ENCODE measurements at regions not wholly inside any gene's neighbourhood (a gene's known extent, or its start where the extent isn't known, plus 50 kb on each side); places are given as distances from the start of the nearest gene placed in this dataset.
A peak's percentile ranks its signal among the peaks of the same experiment; 100 is the strongest.

DNA sequence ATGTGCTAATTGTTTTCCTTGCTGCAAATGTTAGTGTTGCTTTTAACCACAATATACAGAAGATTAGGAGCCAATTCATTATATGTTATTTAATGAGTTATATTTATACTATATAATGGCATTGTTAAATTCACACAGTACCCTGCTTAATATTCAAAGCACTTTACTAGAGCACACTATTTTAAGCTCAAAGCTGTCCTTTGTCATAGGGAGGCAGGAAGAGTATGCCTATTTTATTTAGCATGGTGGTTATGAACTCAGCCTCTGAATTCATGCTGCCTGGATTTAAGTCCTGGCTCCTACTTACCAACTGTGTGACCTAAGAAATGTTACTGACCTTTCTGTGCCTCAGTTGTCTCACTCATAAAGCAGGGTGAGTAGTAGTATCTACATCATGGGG, 80.5 kb downstream of the FASTKD2 start:
- DNase-seq: no peak

DNA sequence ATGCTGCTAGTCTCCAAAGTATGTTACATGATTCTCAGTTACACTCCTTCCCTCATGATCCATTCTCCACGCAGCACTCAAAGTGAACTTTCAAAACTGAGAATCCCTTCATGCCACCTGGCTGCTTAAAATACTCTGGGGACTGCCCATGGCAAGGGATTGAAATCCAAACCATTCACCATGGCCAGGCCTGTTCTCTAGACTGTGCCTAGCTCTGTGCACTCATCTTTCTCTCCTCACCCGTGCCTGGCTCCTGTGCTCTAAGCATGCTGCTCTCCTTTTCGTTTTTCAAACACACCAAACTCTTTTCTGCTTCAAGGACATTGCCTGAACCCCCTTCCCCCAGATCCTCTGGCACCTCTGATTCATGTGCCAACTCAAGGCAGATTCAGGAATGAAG, 80.9 kb downstream of the FASTKD2 start:
- no peak for DNase-seq

DNA sequence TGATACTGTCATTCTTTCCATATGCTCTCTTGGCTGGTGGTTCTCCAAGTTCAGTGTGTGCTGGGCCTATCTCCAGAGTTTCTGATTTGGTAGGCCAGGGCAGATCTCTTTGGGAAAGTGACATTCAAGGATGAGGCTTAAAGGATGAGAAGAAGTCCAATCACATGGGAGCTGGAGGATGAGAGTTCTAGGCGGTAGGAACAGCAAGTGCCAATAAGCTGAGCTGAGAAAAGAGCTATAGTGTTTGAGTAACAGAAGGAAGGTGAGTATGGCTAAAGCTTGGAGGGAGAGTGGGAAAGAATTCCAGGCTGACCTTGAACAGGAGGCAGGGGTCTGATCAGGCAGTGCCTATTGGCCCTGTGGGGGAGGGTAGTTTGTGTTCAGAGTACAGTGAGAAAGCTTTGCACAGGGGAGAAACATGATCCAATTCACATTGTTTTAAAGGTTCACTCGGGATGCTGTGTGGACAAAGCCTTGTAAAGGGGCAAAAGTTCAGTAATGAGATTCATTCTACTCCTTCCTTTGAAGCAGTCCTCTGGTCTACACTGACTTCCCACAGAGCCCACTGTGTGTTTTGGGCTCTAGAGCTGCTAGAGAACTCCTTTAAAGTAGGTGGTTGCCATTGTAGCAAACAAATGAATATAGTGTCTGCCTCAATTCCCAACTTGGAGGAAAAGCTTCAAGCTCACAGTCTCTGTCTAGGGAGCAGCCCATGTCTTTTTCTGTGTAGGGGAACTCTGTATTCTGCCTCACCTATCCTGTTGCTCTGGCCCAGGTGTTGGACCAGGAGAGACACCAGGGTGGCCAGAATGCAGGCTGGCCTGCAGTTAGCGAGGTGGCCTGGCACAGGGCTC, 81.8 kb downstream of the FASTKD2 start:
- no peak for DNase-seq

DNA sequence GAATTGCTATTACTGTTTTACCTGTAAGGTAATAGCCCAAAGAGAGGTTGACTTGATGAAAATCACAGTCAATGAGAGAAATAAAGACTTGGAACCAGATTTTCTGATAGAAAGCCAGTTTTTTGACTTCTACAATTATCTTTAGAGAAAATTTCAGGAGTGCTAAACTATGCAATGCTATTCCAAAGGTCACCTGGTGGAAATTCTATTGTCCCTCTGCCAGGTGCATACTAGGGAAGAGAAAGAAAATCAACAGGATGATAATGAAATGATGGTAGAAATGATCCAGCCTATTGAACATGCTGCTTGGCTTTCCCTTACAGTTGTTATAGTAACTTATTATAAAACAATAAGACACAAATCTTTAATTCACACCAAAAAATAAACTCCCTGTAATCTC, 85.0 kb downstream of the FASTKD2 start:
- no peak for DNase-seq

DNA sequence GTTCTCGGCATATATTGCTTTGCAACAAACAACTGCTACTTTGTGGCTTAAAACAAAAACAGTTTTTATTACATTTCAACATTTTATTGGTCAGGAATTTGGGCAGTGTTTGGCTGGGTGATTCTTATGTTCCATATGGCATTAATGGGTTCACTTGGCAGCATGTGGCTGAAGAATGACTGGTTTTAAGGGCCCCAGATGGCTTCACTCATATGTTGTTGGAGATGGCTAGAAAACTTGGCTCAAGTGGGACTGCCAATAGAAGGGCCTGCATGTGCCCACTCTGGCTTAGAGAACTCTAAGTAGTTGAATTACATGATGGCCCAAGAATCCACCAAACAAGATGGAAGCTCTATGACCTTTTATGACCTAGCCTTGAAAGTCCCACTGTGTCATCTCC, 86.1 kb downstream of the FASTKD2 start:
- no peak for DNase-seq

- no peak for DNase-seq
Measured at GRCh38 chr2:206853915-206854314, 85.4 kb upstream of the CPO start.

DNA sequence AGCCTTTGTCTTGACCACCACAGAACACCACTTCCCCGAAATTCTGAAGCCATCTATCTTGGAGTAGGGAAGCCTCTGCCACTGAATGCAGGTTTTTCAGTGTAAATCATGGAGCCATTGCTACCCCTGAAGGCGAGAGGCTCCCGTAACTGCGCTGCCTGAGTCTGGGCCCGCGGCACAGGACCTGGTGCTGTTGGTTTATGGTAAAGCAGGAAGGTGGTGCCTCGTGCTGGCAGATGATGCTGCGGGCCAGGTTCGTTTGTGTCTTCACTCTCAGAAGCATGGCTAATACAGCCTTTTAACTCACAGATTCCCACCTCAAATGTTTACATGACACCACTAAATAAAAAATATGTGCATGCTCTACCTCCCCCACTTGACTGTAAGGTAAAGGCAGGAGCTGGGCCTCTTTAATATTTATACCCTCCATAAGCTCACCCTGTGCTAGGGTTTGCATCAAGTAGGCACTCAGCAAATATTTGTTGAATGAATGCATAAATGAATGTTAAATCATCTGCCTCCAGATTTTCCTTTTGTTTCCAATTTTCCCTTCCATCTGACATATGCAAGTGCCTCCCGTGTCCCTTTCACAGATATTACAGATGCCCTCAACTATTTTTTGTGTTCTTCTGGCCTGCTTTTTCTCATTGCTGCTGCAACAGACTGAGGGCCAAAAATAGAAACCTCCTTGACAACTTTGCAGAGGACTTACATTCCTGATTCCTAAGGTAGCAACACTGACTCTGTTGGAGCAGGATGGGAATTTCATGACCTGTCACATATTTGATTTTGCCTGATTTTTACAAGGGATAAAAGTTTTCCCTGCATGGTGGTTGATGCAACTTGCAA, 83.5 kb upstream of the CPO start:
- no peak for DNase-seq

GRCh38 chr2:206856513-206856912, 82.8 kb upstream of the CPO start:
- peak; percentile 23 for DNase-seq

GRCh38 chr2:206858687-206859329, 80.5 kb upstream of the CPO start:
- no peak for DNase-seq

DNA sequence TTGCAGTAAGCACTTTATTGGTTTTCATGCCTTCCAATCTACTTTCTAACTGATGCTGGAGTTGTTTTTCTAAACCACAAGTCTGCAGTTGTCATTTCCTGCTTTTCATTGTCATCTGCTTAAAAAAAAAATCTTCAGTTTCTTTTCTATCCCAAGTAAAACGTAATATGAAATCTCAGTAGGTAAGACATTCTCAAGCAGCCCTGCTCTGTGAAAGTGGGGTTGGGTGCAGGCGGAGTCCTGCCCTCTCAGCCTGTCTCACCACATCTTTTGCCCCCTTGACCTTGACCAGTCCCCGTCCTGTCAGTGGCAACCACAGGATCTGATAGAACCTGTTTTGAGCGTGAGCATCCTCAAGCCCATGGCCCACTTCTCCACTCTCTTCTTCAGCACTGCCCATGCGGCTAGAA, 80.0 kb upstream of the CPO start:
- no peak for DNase-seq

DNA sequence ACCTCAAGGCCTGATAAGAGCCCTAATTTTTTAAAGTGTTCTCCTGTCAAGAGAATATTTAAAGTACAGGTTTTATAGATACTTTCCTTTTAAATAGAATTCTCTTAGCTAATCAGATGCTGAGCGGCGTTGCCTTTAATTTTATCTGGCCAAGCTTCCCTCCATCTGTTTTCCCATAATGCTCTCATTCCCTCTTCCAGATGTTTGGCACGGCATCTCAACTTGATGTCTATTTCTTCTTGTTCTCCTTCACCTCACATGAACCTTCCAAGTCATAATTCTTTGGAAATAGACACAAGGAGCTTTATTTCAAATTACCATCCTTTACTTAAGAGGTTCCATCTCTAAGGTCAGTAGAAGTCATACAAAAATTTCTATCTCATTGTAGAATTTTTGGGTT, 76.1 kb upstream of the CPO start:
- DNase-seq: no peak

DNA sequence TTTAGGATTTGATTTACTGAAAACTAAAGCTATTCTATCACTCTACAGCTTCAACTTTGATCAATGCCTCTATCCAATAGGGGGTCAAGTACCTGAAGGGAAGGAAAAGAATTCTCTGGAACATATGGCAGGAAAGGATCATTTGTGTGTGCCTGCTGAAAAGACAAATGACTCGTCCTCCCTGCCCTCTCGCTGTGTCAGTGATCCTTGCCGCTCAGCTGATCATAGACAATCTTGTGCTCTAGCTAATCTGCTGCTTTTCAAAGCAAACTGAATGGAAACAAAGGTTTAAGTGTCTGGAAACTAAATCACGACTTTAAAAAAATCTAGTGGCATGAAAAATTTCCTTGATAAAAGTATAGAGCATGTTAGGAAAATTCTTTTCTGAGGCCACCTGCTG, 75.6 kb upstream of the CPO start:
- DNase-seq: no peak

GRCh38 chr2:206867006-206867405, 72.3 kb upstream of the CPO start:
- DNase-seq: no peak

DNA sequence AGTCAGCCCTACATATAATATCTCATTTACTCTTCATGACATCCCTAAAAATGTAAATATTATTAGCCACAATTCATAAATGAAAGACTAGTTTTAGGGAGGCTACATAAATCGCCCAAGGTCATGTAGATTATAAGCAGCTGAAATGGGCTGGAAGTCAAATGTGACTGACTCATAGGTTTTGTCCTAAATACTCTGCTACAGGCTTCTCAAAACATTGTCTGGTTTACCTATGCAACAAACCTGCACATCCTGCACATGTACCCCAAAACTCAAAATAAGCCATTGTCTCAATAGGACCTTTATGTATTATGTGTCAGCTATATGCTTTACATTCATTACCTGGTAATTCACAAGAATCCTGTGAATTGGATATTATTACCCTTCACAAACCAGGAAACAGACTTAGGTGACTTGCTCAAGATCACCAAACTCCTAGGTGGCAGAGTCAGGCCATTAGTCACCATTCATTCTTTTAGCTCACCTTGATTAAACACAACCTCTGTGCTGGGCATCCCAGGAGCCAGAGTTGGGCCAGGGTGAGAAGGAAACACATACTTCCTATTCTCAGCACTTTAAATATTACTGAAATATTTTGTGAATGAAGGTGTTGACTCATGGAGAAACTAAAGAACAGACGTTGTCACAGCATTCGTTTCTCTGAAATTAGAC, 69.4 kb upstream of the CPO start:
- no peak for DNase-seq

- no peak for DNase-seq
Measured at GRCh38 chr2:206873423-206873822, 65.9 kb upstream of the CPO start.

GRCh38 chr2:206875701-206876100, 63.6 kb upstream of the CPO start:
- DNase-seq: no peak

- DNase-seq: no peak
Measured at GRCh38 chr2:206876216-206876860, 63.0 kb upstream of the CPO start.

- DNase-seq: no peak
Measured at GRCh38 chr2:206881708-206882410, 57.5 kb upstream of the CPO start.

DNA sequence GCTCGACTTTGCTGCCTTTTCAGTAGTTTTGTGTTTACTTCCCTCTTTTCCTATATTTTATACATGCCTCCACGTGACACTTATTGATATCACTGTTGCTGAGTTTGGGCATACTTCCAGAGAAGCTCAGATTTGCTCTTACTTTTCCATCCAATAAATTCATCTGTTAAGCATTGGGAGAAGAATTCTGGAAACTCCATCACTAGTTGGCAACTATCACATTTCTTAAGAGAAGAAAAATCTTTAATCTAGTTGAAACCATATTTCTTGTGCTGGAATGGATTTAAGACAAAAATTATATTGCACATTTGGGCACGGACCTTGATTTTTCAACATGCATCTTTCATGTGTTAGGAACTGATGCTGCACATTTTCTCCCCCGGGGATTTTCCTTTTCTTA, 52.6 kb upstream of the CPO start:
- DNase-seq: no peak

DNA sequence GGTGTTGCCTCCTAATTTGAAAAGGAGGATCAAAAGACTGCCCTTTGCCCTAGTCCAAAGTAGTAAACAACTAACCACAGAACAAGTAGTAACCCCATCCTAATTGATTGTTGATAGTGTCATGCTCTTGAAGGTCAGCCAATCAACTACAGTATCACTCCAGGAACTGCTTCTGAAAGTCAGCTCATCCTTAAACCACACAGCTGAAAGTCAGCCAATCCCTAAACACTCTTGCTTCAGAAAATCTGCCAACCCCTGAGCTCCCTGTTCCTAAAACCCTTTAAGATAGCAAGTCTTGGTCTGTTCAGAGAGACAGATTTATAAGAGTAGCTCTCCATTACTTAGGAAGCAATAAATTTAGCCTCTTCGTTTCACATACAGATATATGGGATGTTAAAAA, 51.6 kb upstream of the CPO start:
- no peak for DNase-seq
